ENCODE measurements at regions not wholly inside any gene's neighbourhood (a gene's known extent, or its start where the extent isn't known, plus 50 kb on each side); places are given as distances from the start of the nearest gene placed in this dataset.

DNA sequence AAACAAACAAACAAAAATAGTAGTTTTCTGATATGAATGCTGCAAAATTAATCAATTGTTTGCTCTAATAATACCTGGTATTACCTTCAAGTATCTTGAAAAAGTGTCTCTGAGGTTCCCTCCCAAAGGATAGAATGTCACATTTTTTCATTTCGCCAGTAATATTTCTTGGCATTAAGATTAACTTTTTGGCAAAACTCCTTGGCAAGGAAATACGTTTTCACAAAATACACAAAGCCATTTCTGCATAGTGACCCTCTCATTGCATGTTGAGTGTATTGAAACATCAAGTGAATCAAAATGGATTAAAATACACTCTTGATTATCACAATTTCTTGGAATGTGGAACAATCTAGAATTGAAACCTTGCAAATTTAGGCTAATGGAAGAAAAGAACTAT, 230.5 kb downstream of the ATPSCKMT start:
- Histone ChIP-seq H3K79me2 (ENCODE audit: insufficient read depth, low read length) (no peaks in the 10 kb centered on the region), H3K9ac (ENCODE audit: insufficient read depth, low read length, poor library complexity, severe bottlenecking) (no peak overlapping the region), H2AFZ (ENCODE audit: insufficient read depth, low read depth, low read length, poor library complexity, severe bottlenecking) (no peak overlapping the region), H3K36me3 (replicated peaks in 1 of 2; ENCODE audit: control insufficient read depth in 1 of 2, insufficient read depth in 2 of 2, low read length in 2 of 2) (no peaks in the 10 kb centered on the region), H3K27me3 (ENCODE audit: control insufficient read depth in 2 of 2, insufficient read depth in 2 of 2, low read length in 2 of 2) (no peaks in the 10 kb centered on the region), H4K20me1 (ENCODE audit: insufficient read depth, low read length) (no peaks in the 10 kb centered on the region), H3K4me1 (ENCODE audit: control insufficient read depth in 1 of 2, insufficient read depth in 2 of 2, low read length in 2 of 2) (no peaks in the 10 kb centered on the region), H3K4me3 (replicated peaks in 1 of 3; ENCODE audit: low read depth in 2 of 3, low read length in 3 of 3) (no peak overlapping the region), H3K9me3 (replicated peaks in 1 of 2; ENCODE audit: control insufficient read depth in 1 of 2, insufficient read depth in 1 of 2, low read length in 2 of 2) (peaks cover 6 to 13% of the 10 kb centered on the region in 2 donors), H3K4me2 (replicated peaks; ENCODE audit: extremely low read depth, low read length, poor library complexity, severe bottlenecking) (no peak overlapping the region), H3K27ac (ENCODE audit: low read depth in 1 of 2, low read length in 2 of 2) (no peak overlapping the region)
- no CpG with 5 or more reads among the region's 2 CpGs for WGBS (ENCODE audit: insufficient coverage)
- DNase-seq: no peak
- Mint-ChIP-seq H3K27me3 (ENCODE audit: low read depth in 3 of 3) (no peaks in the 10 kb centered on the region), H3K4me3 (no peak overlapping the region), H3K36me3 (no peaks in the 10 kb centered on the region), H3K9me3 (peaks cover 0 to 11% (median 9%) of the 10 kb centered on the region in 7 donors), H3K27ac (no peak overlapping the region), H3K4me1 (no peaks in the 10 kb centered on the region)
- TF ChIP-seq, protein P1, sequence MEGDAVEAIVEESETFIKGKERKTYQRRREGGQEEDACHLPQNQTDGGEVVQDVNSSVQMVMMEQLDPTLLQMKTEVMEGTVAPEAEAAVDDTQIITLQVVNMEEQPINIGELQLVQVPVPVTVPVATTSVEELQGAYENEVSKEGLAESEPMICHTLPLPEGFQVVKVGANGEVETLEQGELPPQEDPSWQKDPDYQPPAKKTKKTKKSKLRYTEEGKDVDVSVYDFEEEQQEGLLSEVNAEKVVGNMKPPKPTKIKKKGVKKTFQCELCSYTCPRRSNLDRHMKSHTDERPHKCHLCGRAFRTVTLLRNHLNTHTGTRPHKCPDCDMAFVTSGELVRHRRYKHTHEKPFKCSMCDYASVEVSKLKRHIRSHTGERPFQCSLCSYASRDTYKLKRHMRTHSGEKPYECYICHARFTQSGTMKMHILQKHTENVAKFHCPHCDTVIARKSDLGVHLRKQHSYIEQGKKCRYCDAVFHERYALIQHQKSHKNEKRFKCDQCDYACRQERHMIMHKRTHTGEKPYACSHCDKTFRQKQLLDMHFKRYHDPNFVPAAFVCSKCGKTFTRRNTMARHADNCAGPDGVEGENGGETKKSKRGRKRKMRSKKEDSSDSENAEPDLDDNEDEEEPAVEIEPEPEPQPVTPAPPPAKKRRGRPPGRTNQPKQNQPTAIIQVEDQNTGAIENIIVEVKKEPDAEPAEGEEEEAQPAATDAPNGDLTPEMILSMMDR (IDR thresholded peaks at IDR 0.05): no peak
- intact Hi-C loops (cut with micrococcal nuclease): no loop called here

DNA sequence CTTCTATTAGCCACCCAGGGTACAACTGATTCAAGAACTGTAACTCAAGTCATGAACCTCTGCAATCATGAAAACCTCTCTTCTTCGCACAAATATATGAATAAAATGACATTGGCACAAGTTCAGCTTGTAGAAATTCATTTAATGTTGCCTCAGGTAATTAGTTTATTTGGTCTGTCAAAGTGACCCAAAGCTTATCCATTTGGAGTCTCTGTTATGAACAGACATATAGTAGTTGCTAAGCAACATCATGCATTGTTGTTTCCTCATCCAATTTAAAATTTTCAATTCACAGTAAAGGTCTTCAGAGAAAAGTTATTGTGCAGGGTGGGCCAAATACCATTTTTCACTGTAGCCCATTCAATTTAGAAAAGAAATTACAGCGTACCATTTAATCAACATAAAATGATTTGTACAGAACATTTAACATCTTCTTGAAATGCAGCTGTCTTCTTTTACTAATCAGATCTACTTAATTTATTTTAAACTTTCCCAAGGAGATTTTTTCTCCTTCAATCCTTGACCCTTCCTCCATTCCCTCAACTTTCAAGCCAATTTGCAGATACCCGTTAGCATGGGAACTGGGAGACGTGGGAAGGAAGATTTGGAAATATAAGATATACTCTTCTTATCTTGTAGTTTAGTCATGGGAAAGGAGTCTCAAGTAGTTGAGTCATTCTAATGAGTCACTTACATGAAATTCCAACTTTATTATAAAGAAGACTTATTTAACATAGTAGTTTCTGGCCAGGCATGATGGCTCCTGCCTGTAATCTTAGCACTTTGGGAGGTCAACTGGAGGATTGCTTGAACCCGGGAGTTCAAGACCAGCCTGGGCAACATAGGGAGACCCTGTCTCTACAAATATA, 231.3 kb downstream of the ATPSCKMT start:
- intact Hi-C loops (cut with micrococcal nuclease): no loop called here
- no peaks in the 10 kb centered on the region for H3K36me3 Mint-ChIP-seq
- WGBS (ENCODE audit: insufficient coverage): no CpG with 5 or more reads among the region's 5 CpGs
- peaks cover 6 to 13% of the 10 kb centered on the region in 2 donors for H3K9me3 ChIP-seq (replicated peaks in 1 of 2; ENCODE audit: control insufficient read depth in 1 of 2, insufficient read depth in 1 of 2, low read length in 2 of 2)
- no peak overlapping the region for H3K4me2 ChIP-seq (replicated peaks; ENCODE audit: extremely low read depth, low read length, poor library complexity, severe bottlenecking)
- no peak overlapping the region for H2AFZ ChIP-seq (ENCODE audit: insufficient read depth, low read depth, low read length, poor library complexity, severe bottlenecking)
- peaks cover 0 to 14% (median 8%) of the 10 kb centered on the region in 7 donors for H3K9me3 Mint-ChIP-seq
- no peak overlapping the region for H3K4me3 Mint-ChIP-seq
- H4K20me1 ChIP-seq (ENCODE audit: insufficient read depth, low read length): no peaks in the 10 kb centered on the region
- H3K36me3 ChIP-seq (replicated peaks in 1 of 2; ENCODE audit: control insufficient read depth in 1 of 2, insufficient read depth in 2 of 2, low read length in 2 of 2): no peaks in the 10 kb centered on the region
- TF ChIP-seq, protein P1 (IDR thresholded peaks at IDR 0.05): no peak
- H3K27ac ChIP-seq (ENCODE audit: low read depth in 1 of 2, low read length in 2 of 2): no peak overlapping the region
- no peaks in the 10 kb centered on the region for H3K79me2 ChIP-seq (ENCODE audit: insufficient read depth, low read length)
- no peak overlapping the region for H3K27ac Mint-ChIP-seq
- H3K27me3 Mint-ChIP-seq (ENCODE audit: low read depth in 3 of 3): no peaks in the 10 kb centered on the region
- no peaks in the 10 kb centered on the region for H3K4me1 Mint-ChIP-seq
- H3K4me3 ChIP-seq (replicated peaks in 1 of 3; ENCODE audit: low read depth in 2 of 3, low read length in 3 of 3): no peak overlapping the region
- H3K27me3 ChIP-seq (ENCODE audit: control insufficient read depth in 2 of 2, insufficient read depth in 2 of 2, low read length in 2 of 2): no peaks in the 10 kb centered on the region
- DNase-seq: no peak
- H3K4me1 ChIP-seq (ENCODE audit: control insufficient read depth in 1 of 2, insufficient read depth in 2 of 2, low read length in 2 of 2): no peaks in the 10 kb centered on the region
- H3K9ac ChIP-seq (ENCODE audit: insufficient read depth, low read length, poor library complexity, severe bottlenecking): no peak overlapping the region
